ENCODE measurements at regions not wholly inside any gene's neighbourhood (a gene's known extent, or its start where the extent isn't known, plus 50 kb on each side); places are given as distances from the start of the nearest gene placed in this dataset.

- no peaks in the 10 kb centered on the region for H3K27me3 ChIP-seq
- no peaks in the 10 kb centered on the region for H3K36me3 ChIP-seq
- no peak overlapping the region for H3K4me3 ChIP-seq
- DNase-seq = no peak
- no peaks in the 10 kb centered on the region for H3K9me3 ChIP-seq
Observed at GRCh38 chr14:26008290-26008689, 589.5 kb downstream of the NOVA1 start.

DNA sequence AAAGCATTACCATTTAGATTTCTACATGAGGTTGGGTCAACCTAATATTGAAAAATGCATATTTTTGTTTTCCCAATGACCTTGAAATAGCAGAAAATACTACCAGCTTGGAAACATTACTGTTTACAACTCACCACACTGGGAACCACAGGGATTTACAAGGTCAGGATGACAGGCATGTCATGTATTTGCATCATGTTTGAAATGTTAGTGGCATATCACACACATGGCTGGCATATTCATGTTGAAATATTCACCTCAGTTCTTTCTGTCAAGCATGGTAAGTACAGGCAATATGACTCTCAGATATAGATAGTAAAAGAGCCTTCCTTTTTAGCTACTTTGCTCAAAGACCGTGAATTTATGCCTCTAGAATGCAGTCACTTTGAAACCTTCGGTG is 593.5 kb downstream of the NOVA1 start:
- Histone ChIP-seq H3K9me3 (no peaks in the 10 kb centered on the region), H3K36me3 (no peaks in the 10 kb centered on the region), H3K27me3 (no peaks in the 10 kb centered on the region), H3K4me3 (no peak overlapping the region)
- DNase-seq = no peak

- Histone ChIP-seq H3K36me3 (no peaks in the 10 kb centered on the region), H3K27me3 (no peaks in the 10 kb centered on the region)
Observed at GRCh38 chr14:25993830-25994229, 604.0 kb downstream of the NOVA1 start.

DNA sequence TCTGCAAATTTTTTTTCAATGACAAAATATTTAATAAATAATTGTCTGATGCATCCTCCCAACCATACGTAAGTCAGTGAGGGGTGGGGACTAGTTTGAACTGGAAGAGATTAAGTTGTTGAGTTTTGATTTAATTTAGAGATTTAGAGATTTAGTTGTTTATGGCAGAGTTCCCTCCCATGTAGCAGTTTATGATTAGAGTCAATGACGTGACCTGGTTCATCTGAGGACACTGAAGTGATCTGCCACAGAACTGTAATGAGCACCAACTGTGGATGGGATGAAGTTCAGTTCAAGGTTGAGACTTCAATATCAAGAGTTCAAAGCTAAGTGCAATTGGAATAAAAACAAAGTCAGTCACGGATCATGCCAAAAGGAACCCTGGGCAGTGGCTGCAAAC is 609.3 kb downstream of the NOVA1 start:
- no peaks in the 10 kb centered on the region for H3K9me3 ChIP-seq
- H3K27me3 ChIP-seq = no peaks in the 10 kb centered on the region
- no peak for DNase-seq
- no peaks in the 10 kb centered on the region for H3K36me3 ChIP-seq
- no peak overlapping the region for H3K4me3 ChIP-seq

More at GRCh38 chr14:25993830-25994229, 604.0 kb downstream of the NOVA1 start:
- DNase-seq = no peak
- Histone ChIP-seq H3K4me3 (no peak overlapping the region), H3K9me3 (no peaks in the 10 kb centered on the region)

DNA sequence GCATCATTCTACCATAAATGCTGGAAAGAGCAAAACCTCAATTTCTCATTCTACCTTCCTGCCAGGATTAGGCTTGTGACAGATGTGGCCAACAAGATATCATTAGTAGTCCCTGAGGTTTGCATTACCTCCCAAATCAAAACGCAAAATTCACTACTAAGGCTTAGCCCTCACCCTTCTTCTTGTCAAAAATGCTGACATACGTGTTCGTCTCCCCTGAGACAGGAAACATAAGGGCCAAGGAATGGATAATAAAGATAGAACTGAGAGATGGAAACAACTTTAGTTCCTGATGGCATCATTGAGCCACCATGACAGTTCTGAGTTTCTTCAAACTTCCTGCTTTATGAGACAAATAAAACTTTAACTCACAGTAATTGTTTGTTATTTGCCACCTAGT is 642.1 kb downstream of the NOVA1 start:
- Histone ChIP-seq H3K9me3 (no peaks in the 10 kb centered on the region), H3K4me3 (no peak overlapping the region)
- DNase-seq = no peak

GRCh38 chr14:25953532-25954139 is 644.2 kb downstream of the NOVA1 start:
- Histone ChIP-seq H3K4me3 (no peak overlapping the region), H3K36me3 (no peaks in the 10 kb centered on the region), H3K9me3 (no peaks in the 10 kb centered on the region), H3K27me3 (no peaks in the 10 kb centered on the region)
- peak; percentile 74 for DNase-seq

More for the DNA sequence above, 642.1 kb downstream of the NOVA1 start:
- H3K36me3 ChIP-seq = no peaks in the 10 kb centered on the region
- H3K27me3 ChIP-seq = no peaks in the 10 kb centered on the region

GRCh38 chr14:25945746-25946145 is 652.1 kb downstream of the NOVA1 start:
- no peaks in the 10 kb centered on the region for H3K36me3 ChIP-seq
- no peak overlapping the region for H3K4me3 ChIP-seq
- DNase-seq = no peak
- no peaks in the 10 kb centered on the region for H3K9me3 ChIP-seq
- no peaks in the 10 kb centered on the region for H3K27me3 ChIP-seq

- Histone ChIP-seq H3K36me3 (no peaks in the 10 kb centered on the region), H3K9me3 (no peaks in the 10 kb centered on the region), H3K27me3 (no peaks in the 10 kb centered on the region), H3K4me3 (no peak overlapping the region)
- no peak for DNase-seq
Observed at GRCh38 chr14:25944020-25944419, 653.8 kb downstream of the NOVA1 start.

- DNase-seq = no peak
- Histone ChIP-seq H3K9me3 (no peaks in the 10 kb centered on the region), H3K4me3 (no peak overlapping the region), H3K36me3 (no peaks in the 10 kb centered on the region), H3K27me3 (no peaks in the 10 kb centered on the region)
Observed at GRCh38 chr14:25943329-25943728, 654.5 kb downstream of the NOVA1 start.

GRCh38 chr14:25942090-25942489 is 655.7 kb downstream of the NOVA1 start:
- DNase-seq = no peak
- Histone ChIP-seq H3K36me3 (no peaks in the 10 kb centered on the region), H3K4me3 (no peak overlapping the region)

DNA sequence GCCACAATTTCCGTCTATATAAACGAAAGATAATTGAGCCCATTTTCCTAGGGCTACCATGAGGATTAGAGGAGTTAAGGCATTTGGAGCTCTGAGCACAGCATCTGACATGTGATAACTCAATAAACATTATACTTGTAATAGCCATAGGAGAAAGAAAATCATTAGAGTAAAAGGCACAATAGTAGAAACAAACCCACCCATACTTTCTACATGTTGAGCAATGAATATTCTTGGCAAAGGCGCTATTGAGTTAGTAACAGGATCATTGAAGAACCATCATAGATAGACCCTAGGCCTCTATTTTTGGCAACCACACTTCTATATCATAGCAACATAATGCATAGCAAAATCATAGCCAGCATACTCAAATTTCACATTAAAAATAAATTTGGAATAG is 664.1 kb downstream of the NOVA1 start:
- H3K27me3 ChIP-seq = no peaks in the 10 kb centered on the region
- H3K4me3 ChIP-seq = no peak overlapping the region
- H3K9me3 ChIP-seq = no peaks in the 10 kb centered on the region
- DNase-seq = no peak
- H3K36me3 ChIP-seq = no peaks in the 10 kb centered on the region

More at GRCh38 chr14:25942090-25942489, 655.7 kb downstream of the NOVA1 start:
- Histone ChIP-seq H3K27me3 (no peaks in the 10 kb centered on the region), H3K9me3 (no peaks in the 10 kb centered on the region)

DNA sequence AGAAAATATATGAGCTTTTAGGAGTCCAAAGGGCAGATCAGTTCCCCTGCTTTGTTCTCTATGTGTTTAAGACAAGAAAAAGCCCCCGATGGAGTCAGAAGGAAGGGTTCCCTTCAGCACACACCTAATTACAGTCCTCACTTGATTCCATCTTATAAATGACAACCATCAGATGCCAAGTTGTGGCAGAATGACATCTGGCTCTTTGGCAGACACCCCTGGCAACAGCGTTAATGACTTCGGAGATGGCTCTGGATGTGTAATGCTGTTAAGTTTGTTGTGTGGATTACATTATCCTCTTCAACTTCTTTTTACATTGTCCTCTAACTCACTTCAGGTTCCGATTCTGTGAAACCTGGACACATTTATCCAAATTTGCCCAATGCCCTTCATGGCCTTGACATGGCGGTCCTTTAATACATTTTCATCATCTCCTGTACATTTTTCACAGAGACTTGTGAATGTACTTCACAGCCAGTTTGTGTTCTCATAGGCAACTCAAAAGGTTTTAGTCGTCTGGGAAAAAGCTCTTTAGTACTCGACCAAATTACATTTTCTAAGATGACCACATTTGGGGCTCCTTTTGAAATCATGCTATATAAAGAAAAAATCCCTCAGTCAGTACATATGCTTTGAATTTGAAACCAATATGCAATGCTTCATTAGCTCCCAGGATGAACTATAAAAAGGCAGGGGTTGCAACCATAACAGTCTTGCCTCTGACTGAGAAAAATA is 667.8 kb downstream of the NOVA1 start:
- Histone ChIP-seq H3K27me3 (no peaks in the 10 kb centered on the region), H3K9me3 (no peaks in the 10 kb centered on the region), H3K4me3 (no peak overlapping the region), H3K36me3 (no peaks in the 10 kb centered on the region)
- no peak for DNase-seq

DNA sequence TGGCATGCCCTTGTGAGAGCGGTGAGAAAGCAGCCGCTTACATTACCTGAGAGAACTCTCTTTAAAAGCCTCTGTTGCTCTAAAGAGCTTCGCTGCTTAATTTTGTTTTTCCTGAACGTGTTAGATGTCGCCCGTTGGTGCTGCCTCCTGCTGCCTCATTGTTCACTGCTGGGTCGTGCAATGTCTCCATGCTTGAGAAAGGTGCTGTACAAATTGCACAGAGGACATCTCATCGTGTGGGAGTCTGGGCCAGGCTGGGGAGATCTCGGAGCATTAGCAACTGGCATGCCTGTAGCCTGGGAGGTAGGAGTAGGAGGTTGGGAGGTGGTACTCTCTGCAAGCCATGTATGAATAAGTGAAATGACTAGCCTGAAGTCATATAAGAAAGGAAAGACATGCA is 686.0 kb downstream of the NOVA1 start:
- H3K27me3 ChIP-seq = no peaks in the 10 kb centered on the region
- H3K4me3 ChIP-seq = no peak overlapping the region
- no peak for DNase-seq
- no peaks in the 10 kb centered on the region for H3K36me3 ChIP-seq
- no peaks in the 10 kb centered on the region for H3K9me3 ChIP-seq

DNA sequence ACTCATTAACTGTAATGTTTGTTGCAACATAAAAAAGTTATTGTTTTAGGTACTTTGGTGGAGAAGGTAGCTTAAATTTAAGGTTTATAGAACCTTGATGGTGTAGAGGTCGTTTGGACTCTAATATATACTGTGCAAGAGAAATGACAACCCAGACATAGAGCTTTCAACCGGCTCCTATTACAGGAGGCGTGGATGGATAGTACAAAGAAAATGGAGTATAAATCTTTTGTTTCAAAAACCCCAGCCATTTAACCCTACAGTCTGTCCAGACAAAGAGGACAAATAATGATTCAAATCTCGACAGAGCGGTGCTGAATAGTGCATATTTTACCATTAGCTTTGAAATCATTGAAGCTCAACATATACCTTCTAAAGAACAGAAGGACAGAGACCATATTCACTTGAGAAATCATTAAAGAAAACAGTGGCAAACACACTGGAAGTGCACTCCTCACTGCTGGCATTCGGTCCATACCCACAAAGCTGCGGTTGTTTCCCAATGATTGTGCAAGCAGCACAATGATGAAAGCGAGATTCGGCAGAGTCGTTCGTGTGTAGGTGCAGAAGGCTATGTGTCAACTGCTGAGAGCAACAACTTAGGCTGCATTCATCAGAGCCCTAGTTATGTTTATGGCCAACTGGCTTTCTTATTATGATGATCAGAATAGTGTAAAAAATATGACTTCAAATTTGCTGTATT is 688.6 kb downstream of the NOVA1 start:
- H3K27me3 ChIP-seq = no peaks in the 10 kb centered on the region
- H3K36me3 ChIP-seq = no peaks in the 10 kb centered on the region
- H3K4me3 ChIP-seq = no peak overlapping the region
- H3K9me3 ChIP-seq = no peaks in the 10 kb centered on the region
- DNase-seq = no peak

GRCh38 chr14:25908277-25909044 is 689.4 kb downstream of the NOVA1 start:
- DNase-seq = no peak
- Histone ChIP-seq H3K36me3 (no peaks in the 10 kb centered on the region), H3K4me3 (no peak overlapping the region), H3K27me3 (no peaks in the 10 kb centered on the region), H3K9me3 (no peaks in the 10 kb centered on the region)

- Histone ChIP-seq H3K4me3 (no peak overlapping the region), H3K9me3 (no peaks in the 10 kb centered on the region), H3K27me3 (no peaks in the 10 kb centered on the region), H3K36me3 (no peaks in the 10 kb centered on the region)
- no peak for DNase-seq
Observed at GRCh38 chr14:25904446-25904845, 693.4 kb downstream of the NOVA1 start.

GRCh38 chr14:25899197-25899596 is 698.6 kb downstream of the NOVA1 start:
- no peak for DNase-seq

More at GRCh38 chr14:25899197-25899596, 698.6 kb downstream of the NOVA1 start:
- Histone ChIP-seq H3K36me3 (no peaks in the 10 kb centered on the region), H3K9me3 (no peaks in the 10 kb centered on the region), H3K27me3 (no peaks in the 10 kb centered on the region), H3K4me3 (no peak overlapping the region)
